H1 (cell line): ENCODE measurements at regions not wholly inside any gene's neighbourhood (a gene's known extent, or its start where the extent isn't known, plus 50 kb on each side); places are given as distances from the start of the nearest gene placed in this dataset.

ENCODE experiments used
- CTCF ChIA-PET: fragments of 300-600 bp; sonication (Branson Sonifier 250); formaldehyde crosslinking; loops from one replicate; lab custom pipeline; 2021; ENCODE audit not compliant: partially characterized antibody; lab: Charles Lee
- POLR2A ChIA-PET: fragments of 300-600 bp; sonication (Branson Sonifier 250); formaldehyde crosslinking; loops from one replicate; lab custom pipeline; 2021; ENCODE audit warnings: inconsistent platforms; ENCODE audit not compliant: partially characterized antibody; lab: Charles Lee
- DNase-seq, 2 experiments: peaks; one replicate each; pipeline versions ENCODE4 v3.0.0 to v3.0.0-alpha.2; 2010 to 2022; ENCODE audit warnings: low spot score in 2 of 2, low read depth in 1 of 2, mixed read lengths in 1 of 2
- FAIRE-seq: peaks from 2 replicates; lab custom pipeline; 2011; peaks lifted over from hg19 to GRCh38; lab: Jason Lieb, UNC
- H2AFZ ChIP-seq: 2 replicates; pipeline ENCODE4 v1.8.1; 2012; ENCODE audit warnings: low read length, inconsistent platforms
- H2AK5ac ChIP-seq: 2 replicates; pipeline ENCODE4 v1.6.1; 2013; ENCODE audit warnings: low read depth, low read length
- H2BK120ac ChIP-seq: replicated peaks from 2 replicates; pipeline ENCODE3; 2013; ENCODE audit warnings: low read depth, low read length, inconsistent platforms
- H2BK12ac ChIP-seq: 2 replicates; pipeline ENCODE4 v1.6.1; 2013; ENCODE audit warnings: low read depth, low read length
- H2BK15ac ChIP-seq: 2 replicates; pipeline ENCODE4 v1.6.1; 2013; ENCODE audit warnings: low read length
- H2BK20ac ChIP-seq: 2 replicates; pipeline ENCODE4 v1.6.1; 2013; ENCODE audit warnings: low read length
- H2BK5ac ChIP-seq: 2 replicates; pipeline ENCODE4 v1.6.1; 2013; ENCODE audit warnings: low read depth, low read length
- H3K14ac ChIP-seq: 2 replicates; pipeline ENCODE4 v1.6.1; 2013; ENCODE audit warnings: inconsistent platforms; ENCODE audit not compliant: insufficient read length
- H3K18ac ChIP-seq: 2 replicates; pipeline ENCODE4 v1.6.1; 2013; ENCODE audit warnings: low read length; ENCODE audit errors: extremely low read depth
- H3K23ac ChIP-seq: 2 replicates; pipeline ENCODE4 v1.6.1; 2013; ENCODE audit warnings: inconsistent platforms; ENCODE audit not compliant: insufficient read length
- H3K23me2 ChIP-seq: 2 replicates; pipeline ENCODE4 v1.6.1; 2013; ENCODE audit warnings: low read depth, low read length
- H3K27ac ChIP-seq: 2 replicates; pipeline ENCODE4 v1.6.1; 2011; ENCODE audit warnings: low read depth, low read length, inconsistent platforms
- H3K27me3 ChIP-seq, 4 experiments: replicated peaks in 1 of 4; 1 replicate in 1 of 4; 2 replicates in 3 of 4; pipeline versions ENCODE4 v1.6.1 to v1.8.1; 2011 to 2013; ENCODE audit warnings: low read length in 3 of 4, mild to moderate bottlenecking in 3 of 4, inconsistent platforms in 2 of 4, mixed read lengths in 2 of 4, moderate library complexity in 1 of 4; ENCODE audit not compliant: control insufficient read depth in 3 of 4, insufficient read depth in 3 of 4; ENCODE audit errors: extremely low read depth in 1 of 4
- H3K36me3 ChIP-seq, 4 experiments: 2 replicates each; pipeline versions ENCODE4 v1.6.1 to v1.8.1; 2011 to 2013; ENCODE audit warnings: mild to moderate bottlenecking in 4 of 4, low read length in 3 of 4, moderate library complexity in 2 of 4, control low read depth in 1 of 4, inconsistent platforms in 1 of 4; ENCODE audit not compliant: insufficient read depth in 4 of 4, control insufficient read depth in 2 of 4
- H3K4ac ChIP-seq: replicated peaks from 2 replicates; pipeline ENCODE3; 2013; ENCODE audit warnings: low read length, low read depth, mixed read lengths, inconsistent platforms; ENCODE audit not compliant: insufficient read length
- H3K4me1 ChIP-seq, 4 experiments: replicated peaks in 1 of 4; 1 replicate in 1 of 4; 2 replicates in 3 of 4; pipeline versions ENCODE4 v1.6.1 to v1.8.1; 2011 to 2013; ENCODE audit warnings: low read length in 3 of 4, inconsistent platforms in 2 of 4, mixed read lengths in 1 of 4; ENCODE audit not compliant: insufficient read depth in 4 of 4, control insufficient read depth in 3 of 4
- H3K4me2 ChIP-seq, 2 experiments: 2 replicates each; pipeline versions ENCODE4 v1.6.1 to v1.8.1; 2011 to 2013; ENCODE audit warnings: low read depth in 2 of 2, low read length in 2 of 2, control low read depth in 1 of 2, inconsistent platforms in 1 of 2, mild to moderate bottlenecking in 1 of 2; ENCODE audit not compliant: insufficient read depth in 1 of 2
- H3K4me3 ChIP-seq, 4 experiments: fragments of 200-600, 300-600 bp in 1 of 4; sonication (generic), shearing (Covaris generic), sonication (Bioruptor Twin) in 1 of 4; 2 replicates each; pipeline versions ENCODE4 v1.5.1 to v1.8.1; 2011 to 2016; ENCODE audit warnings: low read length in 4 of 4, low read depth in 3 of 4, control low read depth in 2 of 4, inconsistent platforms in 2 of 4, mild to moderate bottlenecking in 2 of 4, mixed read lengths in 1 of 4, moderate library complexity in 1 of 4; ENCODE audit not compliant: insufficient read depth in 2 of 4; ENCODE audit errors: extremely low read depth in 1 of 4
- H3K56ac ChIP-seq: replicated peaks from 2 replicates; pipeline ENCODE3; 2013; ENCODE audit warnings: low read depth, mild to moderate bottlenecking, mixed read lengths, low read length, inconsistent platforms; ENCODE audit not compliant: insufficient read length
- H3K79me1 ChIP-seq: 2 replicates; pipeline ENCODE4 v1.6.1; 2013; ENCODE audit warnings: low read depth, low read length, control low read depth
- H3K79me2 ChIP-seq, 2 experiments: 2 replicates each; pipeline versions ENCODE4 v1.6.1 to v1.8.1; 2012 to 2013; ENCODE audit warnings: low read length in 2 of 2, mild to moderate bottlenecking in 2 of 2, inconsistent platforms in 1 of 2; ENCODE audit not compliant: insufficient read depth in 2 of 2, control insufficient read depth in 1 of 2
- H3K9ac ChIP-seq, 4 experiments: replicated peaks in 1 of 4; 1 replicate in 1 of 4; 2 replicates in 3 of 4; pipeline versions ENCODE4 v1.6.1 to v1.8.1; 2011 to 2013; ENCODE audit warnings: low read depth in 3 of 4, low read length in 3 of 4, control low read depth in 2 of 4, mild to moderate bottlenecking in 2 of 4, moderate library complexity in 2 of 4, inconsistent platforms in 1 of 4; ENCODE audit errors: extremely low read depth in 1 of 4
- H3K9me3 ChIP-seq, 2 experiments: 2 replicates each; pipeline versions ENCODE4 v1.6.1 to v1.8.1; 2012 to 2013; ENCODE audit warnings: mild to moderate bottlenecking in 2 of 2, moderate library complexity in 2 of 2, control low read depth in 1 of 2, inconsistent platforms in 1 of 2, low read depth in 1 of 2, low read length in 1 of 2, mixed read lengths in 1 of 2; ENCODE audit not compliant: insufficient read depth in 2 of 2
- H4K20me1 ChIP-seq, 2 experiments: replicated peaks in 1 of 2; 2 replicates each; pipeline versions ENCODE3 to v1.8.1; 2011 to 2013; ENCODE audit warnings: inconsistent platforms in 2 of 2, low read length in 2 of 2, mild to moderate bottlenecking in 1 of 2; ENCODE audit not compliant: insufficient read depth in 2 of 2, control insufficient read depth in 1 of 2
- H4K5ac ChIP-seq: 2 replicates; pipeline ENCODE4 v1.6.1; 2013; ENCODE audit warnings: low read length, low read depth, mixed read lengths, inconsistent platforms; ENCODE audit not compliant: insufficient read length
- H4K8ac ChIP-seq: 2 replicates; pipeline ENCODE4 v1.8.0; 2013; ENCODE audit warnings: mild to moderate bottlenecking, moderate library complexity, low read length, inconsistent platforms; ENCODE audit not compliant: insufficient read depth; ENCODE audit errors: extremely low read depth
- H4K91ac ChIP-seq: replicated peaks from 2 replicates; pipeline ENCODE3; 2013; ENCODE audit warnings: low read length, mixed read lengths, inconsistent platforms; ENCODE audit not compliant: insufficient read length
- BRCA1 ChIP-seq: IDR thresholded peaks from 2 replicates; pipeline ENCODE4 v1.6.1; 2012; ENCODE audit warnings: low read depth, low read length, improper control_type of control experiment
- CHD2 ChIP-seq: IDR thresholded peaks from 2 replicates; pipeline ENCODE4 v1.6.1; 2012; ENCODE audit warnings: low read length, improper control_type of control experiment
- E2F6 ChIP-seq: IDR thresholded peaks from 2 replicates; pipeline ENCODE4 v1.6.1; 2012; ENCODE audit warnings: inconsistent platforms
- EZH2 ChIP-seq: fragments of 200-600 bp; sonication (generic); IDR thresholded peaks from 2 replicates; pipeline ENCODE4 v1.7.1; 2012; ENCODE audit warnings: low read depth, mild to moderate bottlenecking, moderate library complexity, low read length, inconsistent platforms; ENCODE audit not compliant: severe bottlenecking
- KDM5A ChIP-seq: fragments of 200-600 bp; IDR thresholded peaks from 2 replicates; pipeline ENCODE4 v1.7.1; 2012; ENCODE audit warnings: mild to moderate bottlenecking, low read length, inconsistent platforms, mixed read lengths
- MAFK ChIP-seq: IDR thresholded peaks from 2 replicates; pipeline ENCODE4 v1.6.1; 2012; ENCODE audit warnings: low read depth, mild to moderate bottlenecking, improper control_type of control experiment, low read length
- MAX ChIP-seq: IDR thresholded peaks from 2 replicates; pipeline ENCODE4 v1.6.1; 2012; ENCODE audit warnings: inconsistent platforms
- RFX5 ChIP-seq: IDR thresholded peaks from 2 replicates; pipeline ENCODE4 v1.6.1; 2011; ENCODE audit warnings: low read depth, low read length, improper control_type of control experiment, borderline replicate concordance
- SIN3A ChIP-seq, 2 experiments: IDR thresholded peaks in 1 of 2; conservative IDR thresholded peaks in 1 of 2; 2 replicates each; pipeline ENCODE4 v1.6.1; 2011 to 2012; ENCODE audit warnings: low read length in 2 of 2, improper control_type of control experiment in 1 of 2, low read depth in 1 of 2, mild to moderate bottlenecking in 1 of 2
- TEAD4 ChIP-seq: IDR thresholded peaks from 2 replicates; pipeline ENCODE4 v1.6.1; 2012; ENCODE audit warnings: low read depth, low read length, inconsistent platforms, mixed read lengths
- WGBS, 2 experiments: shearing (Covaris generic) in 1 of 2; methylation state at CpG; one replicate each; pipeline versions ENCODE4 v1.1.6 to v1.1.7; 2013 to 2015; ENCODE audit warnings: low lambda C conversion rate in 2 of 2, mixed read lengths in 2 of 2, inconsistent platforms in 1 of 2, low coverage in 1 of 2, missing lambda C conversion rate in 1 of 2; ENCODE audit not compliant: insufficient replicate concordance in 2 of 2, insufficient coverage in 1 of 2, insufficient read length in 1 of 2; ENCODE audit errors: extremely low coverage in 1 of 2, missing lambda C conversion rate in 1 of 2; 5-methylcytosine and 5-hydroxymethylcytosine counted together

GRCh38 chr12:46963977-46964971, 115.1 kb upstream of the PCED1B start:
- H3K56ac ChIP-seq, result no peak overlapping the region
- H3K79me2 ChIP-seq, result no peaks in the 10 kb centered on the region
- no peak overlapping the region for H3K4ac ChIP-seq
- H3K4me1 ChIP-seq, result peaks cover 2 to 17% (median 6%) of the 10 kb centered on the region in 4 experiments; a peak in 6 of 7 replicates
- H2AK5ac ChIP-seq, result no peak overlapping the region
- no peaks in the 10 kb centered on the region for H3K9me3 ChIP-seq
- no peaks in the 10 kb centered on the region for H3K79me1 ChIP-seq
- ChIA-PET POLR2A (interaction anchor here (0.7 to 1.2 kb wide), 3 partner anchors 11 to 600 kb away, joined by 3 read pairs; no protein-coding TSS in a partner anchor), CTCF (interaction anchor here (0.6 to 4.6 kb wide), 3 partner anchors 16 to 28 kb away, joined by 3 to 28 read pairs (median 3); no protein-coding TSS in a partner anchor)
- H3K4me3 ChIP-seq, result peak overlapping the region in 1 of 4 experiments; percentile 2; a peak in 1 of 8 replicates
- no peak overlapping the region for H2BK120ac ChIP-seq
- DNase-seq, result no peak
- no peak overlapping the region for H3K9ac ChIP-seq
- H3K23ac ChIP-seq, result no peak overlapping the region
- H3K36me3 ChIP-seq, result no peaks in the 10 kb centered on the region
- 42% methylated on average over 14 of the region's 14 CpGs; no CpG with 5 or more reads in 1 of the 2 experiments for WGBS, 2 experiments
- H4K8ac ChIP-seq, result no peak overlapping the region
- no peak overlapping the region for H3K18ac ChIP-seq
- no peak overlapping the region for H4K91ac ChIP-seq
- H2AFZ ChIP-seq, result peak overlapping the region; percentile 83; the same call in 1 of the 2 replicates
- H3K27me3 ChIP-seq, result no peaks in the 10 kb centered on the region
- H3K4me2 ChIP-seq, result peak overlapping the region; percentile 22 to 30
- H2BK12ac ChIP-seq, result peak overlapping the region; percentile 83
- FAIRE-seq, result peak; percentile 84
- H2BK15ac ChIP-seq, result no peak overlapping the region
- H2BK20ac ChIP-seq, result peak overlapping the region; percentile 40; the same call in 1 of the 2 replicates
- no peaks in the 10 kb centered on the region for H4K20me1 ChIP-seq
- H3K23me2 ChIP-seq, result no peaks in the 10 kb centered on the region
- H2BK5ac ChIP-seq, result no peak overlapping the region; the same call in 1 of the 2 replicates
- H4K5ac ChIP-seq, result no peak overlapping the region
- H3K27ac ChIP-seq, result no peak overlapping the region; the same call in 1 of the 2 replicates
- H3K14ac ChIP-seq, result no peak overlapping the region
- no peak for TF ChIP-seq BRCA1
- no peak for TF ChIP-seq KDM5A
- TF ChIP-seq RFX5, result no peak
- 0 out of 4 replicates have a peak, but pooled peaks of 1 of the 2 experiments have one; percentile 24 for TF ChIP-seq SIN3A (conservative IDR thresholded peaks at IDR 0.05 in 1 of 2, IDR thresholded peaks at IDR 0.05 in 1 of 2; ENCODE audit: low read depth in 1 of 2, low read length in 2 of 2)
- TF ChIP-seq CHD2, result peak; percentile 37; the same call in 1 of the 2 replicates
- no peak for TF ChIP-seq EZH2
- TF ChIP-seq TEAD4, result peak; percentile 99
- TF ChIP-seq MAX, result peak; percentile 82
- no peak for TF ChIP-seq MAFK
- peak; percentile 90 for TF ChIP-seq E2F6
